ENCODE measurements at regions not wholly inside any gene's neighbourhood (a gene's known extent, or its start where the extent isn't known, plus 50 kb on each side); places are given as distances from the start of the nearest gene placed in this dataset.

DNA sequence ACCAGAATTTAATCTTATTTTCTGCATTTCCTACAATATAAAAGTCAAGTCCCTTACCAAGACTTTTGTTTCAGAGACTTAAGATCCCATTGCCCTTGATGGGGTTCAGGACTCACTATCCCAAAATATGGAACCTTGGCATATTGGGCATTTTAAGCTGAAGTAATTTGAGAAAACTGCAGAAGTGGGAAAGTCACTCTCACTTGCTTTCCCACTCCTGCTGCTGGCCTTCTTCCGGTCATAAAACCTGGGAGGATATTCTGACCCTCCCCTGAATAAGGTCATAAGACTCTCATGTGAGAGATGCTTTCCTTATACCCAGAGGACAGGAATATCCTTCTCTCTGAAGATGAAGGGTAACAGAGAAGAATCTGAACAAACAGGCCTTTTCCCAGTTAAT, 92.8 kb upstream of the IFNGR1 start:
- RAD21 ChIA-PET (ENCODE audit: low non-redundant PET in 1 of 2, low total read pairs in 2 of 2, uncharacterized antibody in 2 of 2, unreplicated experiment in 2 of 2): no interaction called here
- H3K79me2 ChIP-seq (ENCODE audit: insufficient read depth, low read length): no peaks in the 10 kb centered on the region
- ATAC-seq (no peak), DNase-seq (ENCODE audit: low read depth, low spot score) (no peak)
- peaks cover 4 to 9% of the 10 kb centered on the region in 2 experiments for H3K4me1 ChIP-seq (ENCODE audit: control insufficient read depth in 1 of 2, insufficient read depth in 2 of 2, low read length in 2 of 2)
- H2AFZ ChIP-seq (ENCODE audit: low read depth, low read length, poor library complexity, severe bottlenecking): no peak overlapping the region
- no peak overlapping the region for H3K4me2 ChIP-seq (ENCODE audit: low read length)
- BruUV-seq (replicated peaks): no TSS peak
- H3K9me2 ChIP-seq (ENCODE audit: insufficient read depth): no peaks in the 10 kb centered on the region
- H4K20me1 ChIP-seq (ENCODE audit: insufficient read depth): no peaks in the 10 kb centered on the region
- POLR2A ChIA-PET: no interaction called here
- CTCF ChIA-PET: no interaction called here
- intact Hi-C loops (cut with micrococcal nuclease): loop anchor here (5.0 kb wide), 1 partner anchor 235 kb away; no protein-coding TSS in a partner anchor
- no peak overlapping the region for H3K4me3 ChIP-seq (replicated peaks in 1 of 2; ENCODE audit: low read depth in 1 of 2, low read length in 2 of 2)
- TF ChIP-seq, protein P1, sequence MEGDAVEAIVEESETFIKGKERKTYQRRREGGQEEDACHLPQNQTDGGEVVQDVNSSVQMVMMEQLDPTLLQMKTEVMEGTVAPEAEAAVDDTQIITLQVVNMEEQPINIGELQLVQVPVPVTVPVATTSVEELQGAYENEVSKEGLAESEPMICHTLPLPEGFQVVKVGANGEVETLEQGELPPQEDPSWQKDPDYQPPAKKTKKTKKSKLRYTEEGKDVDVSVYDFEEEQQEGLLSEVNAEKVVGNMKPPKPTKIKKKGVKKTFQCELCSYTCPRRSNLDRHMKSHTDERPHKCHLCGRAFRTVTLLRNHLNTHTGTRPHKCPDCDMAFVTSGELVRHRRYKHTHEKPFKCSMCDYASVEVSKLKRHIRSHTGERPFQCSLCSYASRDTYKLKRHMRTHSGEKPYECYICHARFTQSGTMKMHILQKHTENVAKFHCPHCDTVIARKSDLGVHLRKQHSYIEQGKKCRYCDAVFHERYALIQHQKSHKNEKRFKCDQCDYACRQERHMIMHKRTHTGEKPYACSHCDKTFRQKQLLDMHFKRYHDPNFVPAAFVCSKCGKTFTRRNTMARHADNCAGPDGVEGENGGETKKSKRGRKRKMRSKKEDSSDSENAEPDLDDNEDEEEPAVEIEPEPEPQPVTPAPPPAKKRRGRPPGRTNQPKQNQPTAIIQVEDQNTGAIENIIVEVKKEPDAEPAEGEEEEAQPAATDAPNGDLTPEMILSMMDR (IDR thresholded peaks at IDR 0.05 in 2 of 3, conservative IDR thresholded peaks at IDR 0.05 in 1 of 3; ENCODE audit: borderline replicate concordance in 1 of 3, insufficient read depth in 1 of 3, low read depth in 2 of 3, low read length in 2 of 3): no peak
- TF ChIP-seq RAD21 (IDR thresholded peaks at IDR 0.05; ENCODE audit: low read depth) (no peak), SIN3A (IDR thresholded peaks at IDR 0.05; ENCODE audit: low read depth) (no peak), CBX3 (IDR thresholded peaks at IDR 0.05; ENCODE audit: low read depth) (no peak), SRF (IDR thresholded peaks at IDR 0.05; ENCODE audit: low read depth) (no peak), ELF1 (IDR thresholded peaks at IDR 0.05; ENCODE audit: borderline replicate concordance, low read depth) (no peak)
- no peaks in the 10 kb centered on the region for H3K9me3 ChIP-seq (ENCODE audit: control insufficient read depth in 1 of 2, insufficient read depth in 1 of 2, low read depth in 1 of 2, low read length in 2 of 2)
- no peaks in the 10 kb centered on the region for H3K27me3 ChIP-seq (ENCODE audit: insufficient read depth, low read length)
- no peak overlapping the region for H3K27ac ChIP-seq (ENCODE audit: low read depth, low read length)
- no peak overlapping the region for H3K9ac ChIP-seq (ENCODE audit: low read length)
- no peaks in the 10 kb centered on the region for H3K36me3 ChIP-seq (ENCODE audit: control insufficient read depth in 1 of 2, insufficient read depth in 2 of 2, low read length in 2 of 2)

DNA sequence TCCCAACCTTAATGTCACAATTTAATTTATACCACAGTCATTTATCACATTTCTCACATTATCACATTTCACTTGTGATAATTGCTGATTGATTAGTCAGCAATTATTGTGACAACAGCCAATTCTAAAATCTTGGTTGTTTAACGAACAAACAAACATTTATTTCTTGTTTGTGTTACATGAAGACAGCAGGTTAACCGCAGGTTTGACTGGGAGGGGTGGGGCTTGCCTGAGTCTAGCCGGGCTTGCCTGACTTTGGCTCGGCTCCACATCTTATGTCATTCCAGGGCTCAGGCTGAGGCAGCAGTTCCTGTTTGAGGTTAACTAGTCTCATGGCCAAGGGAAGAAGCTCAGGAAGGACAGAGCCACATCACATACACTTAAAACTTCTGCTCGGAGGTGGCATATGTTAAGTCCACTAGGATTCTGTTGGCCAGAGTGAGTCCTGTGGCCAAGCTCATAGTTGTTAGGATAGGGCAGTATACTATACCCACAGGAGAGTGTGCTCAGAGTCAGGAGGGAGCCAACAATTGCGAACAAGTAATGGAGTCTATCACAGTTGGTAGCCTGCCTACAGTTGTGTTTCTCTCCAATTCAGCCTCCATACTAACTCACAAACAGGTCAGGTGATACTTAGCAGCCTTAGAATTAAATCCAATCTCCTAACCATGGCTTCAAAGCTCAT, 90.0 kb upstream of the IFNGR1 start:
- Histone ChIP-seq H3K4me1 (ENCODE audit: control insufficient read depth in 1 of 2, insufficient read depth in 2 of 2, low read length in 2 of 2) (peaks cover 4 to 9% of the 10 kb centered on the region in 2 experiments), H3K4me3 (replicated peaks in 1 of 2; ENCODE audit: low read depth in 1 of 2, low read length in 2 of 2) (no peak overlapping the region), H3K27ac (ENCODE audit: low read depth, low read length) (no peak overlapping the region), H3K9ac (ENCODE audit: low read length) (no peak overlapping the region), H3K9me3 (ENCODE audit: control insufficient read depth in 1 of 2, insufficient read depth in 1 of 2, low read depth in 1 of 2, low read length in 2 of 2) (no peaks in the 10 kb centered on the region), H3K36me3 (ENCODE audit: control insufficient read depth in 1 of 2, insufficient read depth in 2 of 2, low read length in 2 of 2) (no peaks in the 10 kb centered on the region), H2AFZ (ENCODE audit: low read depth, low read length, poor library complexity, severe bottlenecking) (peak overlapping the region; percentile 75), H3K27me3 (ENCODE audit: insufficient read depth, low read length) (no peaks in the 10 kb centered on the region), H4K20me1 (ENCODE audit: insufficient read depth) (no peaks in the 10 kb centered on the region), H3K4me2 (ENCODE audit: low read length) (peak overlapping the region; percentile 49), H3K9me2 (ENCODE audit: insufficient read depth) (no peaks in the 10 kb centered on the region), H3K79me2 (ENCODE audit: insufficient read depth, low read length) (no peaks in the 10 kb centered on the region)
- DNase-seq (ENCODE audit: low read depth, low spot score) (peak; percentile 22), ATAC-seq (peak; percentile 86)
- intact Hi-C loops (cut with micrococcal nuclease): no loop called here
- BruUV-seq (replicated peaks): no TSS peak
- ChIA-PET RAD21 (ENCODE audit: low non-redundant PET in 1 of 2, low total read pairs in 2 of 2, uncharacterized antibody in 2 of 2, unreplicated experiment in 2 of 2) (interaction anchor here (0.6 to 0.7 kb wide), 2 partner anchors 12 to 287 kb away, joined by 3 read pairs; no protein-coding TSS in a partner anchor), POLR2A (no interaction called here), CTCF (interaction anchor here (1.0 to 1.5 kb wide), 2 partner anchors 38 to 233 kb away, joined by 3 read pairs; no protein-coding TSS in a partner anchor)
- TF ChIP-seq CEBPB (IDR thresholded peaks at IDR 0.05; ENCODE audit: low read depth) (no peak), ZNF274 (IDR thresholded peaks at IDR 0.05; ENCODE audit: low read depth, low read length) (no peak), SP1 (IDR thresholded peaks at IDR 0.05; ENCODE audit: low read depth) (0 out of 2 replicates have a peak, but pooled peaks have one; percentile 10), JUND (IDR thresholded peaks at IDR 0.05) (no peak), EZH2 (IDR thresholded peaks at IDR 0.05) (no peak), EZH2phosphoT487 (IDR thresholded peaks at IDR 0.05; ENCODE audit: borderline replicate concordance) (no peak), EGR1 (IDR thresholded peaks at IDR 0.05; ENCODE audit: low read depth) (no peak), ZFX (IDR thresholded peaks at IDR 0.05) (no peak), ELF1 (IDR thresholded peaks at IDR 0.05; ENCODE audit: borderline replicate concordance, low read depth) (no peak), CBX3 (IDR thresholded peaks at IDR 0.05; ENCODE audit: low read depth) (0 out of 2 replicates have a peak, but pooled peaks have one; percentile 25)
- TF ChIP-seq, protein P1 (IDR thresholded peaks at IDR 0.05 in 2 of 3, conservative IDR thresholded peaks at IDR 0.05 in 1 of 3; ENCODE audit: borderline replicate concordance in 1 of 3, insufficient read depth in 1 of 3, low read depth in 2 of 3, low read length in 2 of 3): no peak
